NCI-H345 treated with DMSO at 0.1 percent for 48 hours (cell line): ENCODE measurements at regions not wholly inside any gene's neighbourhood (a gene's known extent, or its start where the extent isn't known, plus 50 kb on each side); places are given as distances from the start of the nearest gene placed in this dataset.
A peak's percentile ranks its signal among the peaks of the same experiment; 100 is the strongest.

ENCODE experiments used
- DNase-seq: peaks from one replicate; lab custom pipeline; 2025; ENCODE audit not compliant: unreplicated experiment; lab: John Stamatoyannopoulos, UW

DNA sequence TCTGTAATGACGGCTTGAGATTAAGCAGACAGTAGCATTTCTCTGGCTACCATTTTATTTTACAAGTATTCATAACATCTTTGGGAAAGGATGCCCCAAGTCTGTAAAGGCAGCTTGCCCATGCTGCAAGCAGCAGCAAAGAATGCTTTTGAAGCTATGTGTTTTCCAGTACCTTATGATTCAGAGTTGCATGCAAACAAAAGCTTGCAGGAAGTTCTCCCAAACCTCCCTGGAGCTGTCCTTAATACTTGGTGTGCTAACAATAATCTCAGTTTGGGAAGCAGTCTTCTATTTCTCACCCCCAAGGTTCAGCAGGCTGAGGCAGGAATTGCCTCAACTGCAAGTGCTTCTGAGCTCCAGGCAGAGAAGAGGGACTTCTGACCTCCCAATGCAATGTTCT lies 60.8 kb downstream of the CCNA1 start:
- no peak for DNase-seq

DNA sequence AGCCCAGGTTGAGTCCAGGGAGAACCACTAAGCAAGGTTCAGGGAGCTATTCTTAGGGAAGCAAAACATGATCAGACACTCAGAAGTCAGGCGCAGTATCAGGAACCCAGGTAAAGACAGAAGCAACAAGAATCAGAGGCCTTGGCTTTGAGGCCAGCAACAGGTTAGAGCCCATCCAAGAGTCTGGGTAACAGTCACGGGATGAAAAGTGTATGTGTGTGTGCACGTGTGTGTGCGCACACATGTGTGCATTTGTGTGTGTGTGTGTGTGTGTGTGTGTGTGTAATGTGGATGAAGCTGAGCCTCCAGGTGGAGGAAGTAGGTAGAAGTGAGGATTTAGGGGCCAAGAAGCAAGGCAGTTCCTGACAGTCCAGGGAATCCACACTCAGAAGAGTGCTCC lies 63.1 kb downstream of the CCNA1 start:
- DNase-seq: no peak

DNA sequence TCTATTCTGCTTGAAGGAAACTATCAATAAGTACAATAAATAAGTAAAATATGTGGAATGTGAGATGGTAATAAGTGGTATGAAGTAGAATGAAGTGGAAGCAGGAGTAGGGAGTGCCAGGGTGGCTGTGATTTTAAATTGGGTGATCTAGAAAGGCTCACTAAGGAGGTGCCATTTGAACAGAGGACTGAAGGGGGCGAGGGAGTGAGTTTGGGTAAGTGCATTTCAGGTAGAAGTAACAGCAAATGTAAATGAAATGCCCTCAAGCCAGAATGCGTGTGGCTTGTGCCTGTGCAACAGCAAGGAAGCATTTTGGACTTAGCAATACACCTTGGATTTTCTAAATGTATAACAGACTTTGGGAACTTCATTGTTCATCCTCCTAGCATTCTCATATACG lies 77.1 kb downstream of the CCNA1 start:
- DNase-seq: no peak

DNA sequence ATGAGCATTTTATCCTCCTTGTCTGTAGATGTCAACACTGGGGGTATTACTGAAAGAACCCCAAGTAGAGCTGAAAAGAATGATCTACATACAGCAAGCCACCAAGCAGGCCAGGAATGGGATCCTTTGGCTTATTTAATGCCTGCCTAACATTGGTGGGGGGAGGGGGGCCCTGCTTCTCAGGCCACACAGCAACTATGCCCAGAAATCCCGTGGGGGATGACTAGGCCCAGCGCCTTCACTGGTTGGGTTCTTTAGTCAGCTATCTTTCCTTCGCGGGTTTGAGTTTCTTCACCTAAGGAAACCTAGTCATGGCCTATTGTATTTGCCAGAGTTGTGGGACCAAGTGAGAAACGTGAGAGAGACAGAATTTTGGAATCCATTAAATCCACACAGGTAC lies 80.5 kb downstream of the CCNA1 start:
- DNase-seq: no peak

GRCh38 chr13:36513266-36513665 lies 81.0 kb downstream of the CCNA1 start:
- no peak for DNase-seq

DNA sequence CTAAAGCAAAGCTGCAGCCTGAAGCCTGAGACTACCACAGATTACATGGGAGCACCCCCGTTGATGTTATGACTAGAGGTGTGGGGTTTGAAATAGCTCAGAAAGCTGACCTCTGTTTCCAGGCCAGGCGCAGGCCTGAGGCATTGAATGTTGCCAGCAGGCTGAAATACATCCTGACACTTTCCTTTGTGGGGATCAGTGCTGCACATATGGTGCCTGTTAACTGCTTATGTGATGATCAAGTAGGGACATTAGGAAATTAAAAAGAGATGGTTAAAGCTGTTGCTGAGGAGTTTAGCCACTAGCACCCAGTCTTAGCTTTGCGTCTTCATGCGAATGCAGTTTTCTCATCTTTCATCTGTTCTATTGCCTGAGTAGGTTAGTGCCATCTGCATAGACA lies 83.2 kb downstream of the CCNA1 start:
- no peak for DNase-seq

- DNase-seq: no peak
These were observed 83.9 kb downstream of the CCNA1 start for GRCh38 chr13:36516225-36516624.

DNA sequence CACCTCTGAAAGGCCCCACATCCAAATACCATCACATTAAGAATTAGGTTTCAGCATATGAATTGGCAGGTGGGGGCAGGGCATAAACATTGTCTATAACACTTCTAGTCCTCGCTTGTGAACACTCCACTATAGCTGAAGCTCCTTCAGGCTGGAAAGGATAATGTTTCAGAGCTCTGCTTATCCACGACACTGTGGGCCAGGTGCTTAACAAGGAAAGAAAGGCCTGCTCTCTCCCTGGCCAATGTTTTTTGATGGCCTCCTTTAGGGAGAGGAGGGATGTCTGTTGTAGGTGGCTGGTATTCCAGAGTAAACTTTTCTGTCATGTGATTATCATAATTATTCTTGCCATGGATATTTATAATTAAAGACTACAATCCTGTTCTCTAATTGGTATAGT lies 86.4 kb downstream of the CCNA1 start:
- DNase-seq: no peak

DNA sequence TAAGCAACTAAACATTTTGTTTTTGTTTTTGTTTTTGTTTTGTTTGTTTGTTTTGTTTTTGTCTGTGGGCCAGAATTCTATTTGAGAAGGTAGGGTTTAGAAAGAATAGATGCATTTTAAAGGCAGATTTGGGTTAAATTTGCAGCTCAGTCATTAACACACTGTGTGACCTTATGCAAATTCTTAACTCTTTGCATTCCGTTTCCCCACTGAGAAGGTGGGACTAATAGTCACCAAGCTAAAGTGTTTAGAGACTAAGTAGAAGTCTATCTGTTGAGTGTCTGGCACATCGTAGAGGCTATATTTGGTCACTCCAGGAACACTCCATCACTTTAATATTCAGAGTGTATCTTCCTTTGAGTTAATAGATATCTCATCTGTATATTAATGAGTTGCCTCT lies 87.1 kb downstream of the CCNA1 start:
- DNase-seq: no peak

GRCh38 chr13:36520111-36520510 lies 87.8 kb downstream of the CCNA1 start:
- DNase-seq: no peak

DNA sequence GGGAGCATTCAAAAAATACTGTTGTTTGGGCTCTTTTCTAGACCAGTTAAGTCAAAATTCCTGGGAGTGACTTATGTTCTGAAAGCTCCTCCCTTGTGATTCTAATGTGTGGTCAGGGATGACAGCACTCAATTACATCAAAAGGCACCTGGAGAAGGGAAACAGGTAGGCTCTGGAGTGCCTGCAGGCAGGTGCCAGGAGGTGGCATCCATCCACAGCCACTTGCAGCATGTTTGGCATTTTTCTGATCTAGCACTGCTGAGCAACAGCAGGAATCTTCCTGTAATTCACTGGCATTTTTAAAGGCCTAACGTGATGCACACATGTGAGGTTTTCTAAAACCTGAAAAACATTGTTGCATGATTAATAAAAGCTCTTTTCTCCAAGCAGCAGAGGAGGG lies 94.6 kb downstream of the CCNA1 start:
- no peak for DNase-seq

GRCh38 chr13:36528105-36528504 lies 95.8 kb downstream of the CCNA1 start:
- DNase-seq: no peak

GRCh38 chr13:36530050-36530789 lies 97.9 kb downstream of the CCNA1 start:
- DNase-seq: no peak

DNA sequence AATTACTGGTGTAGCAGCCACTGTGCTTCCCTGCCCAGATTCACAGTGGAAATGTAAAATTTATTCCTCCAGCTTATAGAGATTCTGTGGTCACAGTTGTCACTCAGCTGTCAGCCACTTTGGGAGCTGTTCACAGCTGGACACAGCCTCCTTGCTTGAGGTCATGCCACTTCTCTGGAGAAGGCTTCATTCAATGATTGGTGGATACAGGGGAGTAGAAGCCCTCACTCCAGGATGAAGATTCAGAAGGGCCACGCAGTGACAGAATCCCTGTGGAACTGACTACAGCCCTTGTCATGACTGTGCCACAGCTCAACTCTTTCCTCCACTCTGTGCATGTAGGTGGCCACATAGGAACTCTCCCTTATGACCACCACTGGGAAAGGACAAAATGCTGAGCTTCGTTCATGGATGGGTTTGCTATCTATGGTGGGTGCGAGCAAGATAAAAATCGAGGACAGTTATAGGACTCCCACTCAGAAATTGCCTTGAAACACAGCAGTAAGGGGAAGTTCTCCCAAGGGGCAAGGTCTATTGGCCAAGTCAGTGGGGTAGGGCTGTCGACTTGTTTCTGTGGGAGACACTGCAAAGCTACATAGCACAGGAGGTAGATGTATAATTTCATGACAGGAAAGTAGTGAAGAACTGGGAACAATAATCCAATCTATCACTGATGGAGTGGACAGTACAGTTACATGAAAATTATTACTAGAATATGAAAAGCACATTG lies 98.7 kb downstream of the CCNA1 start:
- DNase-seq: no peak

GRCh38 chr13:36531746-36532486 lies 99.6 kb downstream of the CCNA1 start:
- DNase-seq: no peak

DNA sequence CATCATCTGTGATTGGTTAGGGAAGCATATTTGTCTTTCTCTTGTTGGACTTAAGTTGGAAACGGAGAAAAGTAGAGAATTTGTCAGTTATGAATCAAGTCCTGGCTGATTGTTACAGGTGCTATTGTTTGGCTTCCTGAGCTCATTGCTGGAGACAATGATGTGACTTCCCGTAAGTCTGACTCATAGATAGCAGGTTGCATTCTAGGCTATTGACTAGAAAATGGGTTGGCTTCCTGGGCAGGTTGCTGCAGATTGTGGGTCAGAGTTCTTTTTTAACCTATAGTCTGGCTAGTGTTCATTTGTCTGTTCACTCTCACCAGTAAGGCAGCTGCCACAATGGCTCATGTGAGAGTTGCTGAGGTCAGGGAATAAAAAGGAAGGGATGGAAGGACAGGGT lies 101.5 kb downstream of the CCNA1 start:
- no peak for DNase-seq

DNA sequence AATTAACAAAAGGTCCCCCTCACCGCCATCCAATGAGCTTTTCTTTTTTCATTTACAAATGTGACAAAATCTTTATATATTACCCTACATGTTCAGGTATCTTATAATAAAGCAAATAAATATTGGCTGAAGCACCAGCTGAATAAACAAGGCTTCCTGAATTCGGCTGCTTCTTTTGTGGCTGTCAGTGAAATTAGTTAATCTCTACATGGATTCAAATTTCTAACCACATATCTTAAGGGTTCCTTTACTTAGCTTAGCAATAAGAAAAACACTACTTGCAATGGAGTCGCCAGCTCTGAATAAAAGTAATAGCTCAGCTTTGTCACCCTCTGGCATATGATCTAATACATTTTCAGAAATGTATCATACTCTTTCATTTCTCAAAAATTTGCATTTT lies 104.3 kb downstream of the CCNA1 start:
- no peak for DNase-seq

- peak; percentile 20 for DNase-seq
These were observed 111.4 kb downstream of the CCNA1 start for GRCh38 chr13:36543671-36544070.

- peak; percentile 37 for DNase-seq
These were observed 115.8 kb downstream of the CCNA1 start for GRCh38 chr13:36548129-36548528.

- no peak for DNase-seq
These were observed 116.9 kb downstream of the CCNA1 start for GRCh38 chr13:36549126-36549702.

GRCh38 chr13:36549755-36550154 lies 117.5 kb downstream of the CCNA1 start:
- DNase-seq: no peak

DNA sequence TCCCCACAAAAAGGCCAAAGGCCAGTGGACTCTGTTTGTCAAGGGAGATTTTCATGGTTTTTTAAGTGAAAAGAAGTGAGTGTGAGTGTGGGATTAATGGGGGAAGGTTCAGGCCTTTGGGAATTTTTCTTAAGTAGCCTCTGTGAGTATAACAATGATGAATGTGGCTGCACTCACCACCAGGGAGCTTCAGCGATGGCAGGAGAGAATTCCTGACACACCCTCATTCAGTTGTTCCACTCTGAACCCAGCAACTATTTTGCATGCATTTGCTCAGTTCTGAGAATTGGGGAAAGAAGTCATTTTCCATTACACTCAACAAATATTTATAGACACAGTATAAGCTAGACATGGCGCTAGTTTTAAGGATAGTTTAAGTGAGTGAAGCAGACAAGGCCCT lies 117.9 kb downstream of the CCNA1 start:
- DNase-seq: no peak
